ENCODE measurements at regions not wholly inside any gene's neighbourhood (a gene's known extent, or its start where the extent isn't known, plus 50 kb on each side); places are given as distances from the start of the nearest gene placed in this dataset.

DNA sequence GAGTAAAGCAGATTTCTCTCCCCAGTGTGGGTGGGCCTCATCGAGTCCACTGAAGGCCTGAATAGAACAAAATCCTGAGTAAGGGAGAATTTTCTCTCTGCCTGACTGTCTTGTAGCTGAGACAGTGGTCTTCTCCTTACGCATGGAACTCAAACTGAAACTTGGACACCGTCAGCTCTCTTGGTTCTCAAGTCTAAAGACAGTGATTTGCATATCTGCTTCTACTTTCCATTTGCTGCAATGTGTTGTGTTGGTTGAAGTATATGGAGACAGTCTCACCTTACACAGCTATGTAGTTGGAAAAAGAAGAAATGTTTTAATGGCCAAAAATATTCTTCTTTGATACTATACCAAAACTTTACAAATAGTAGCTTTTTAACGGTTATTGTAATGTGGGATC is 160.2 kb upstream of the LMNTD1 start:
- DNase-seq (ENCODE audit: low read depth): no peak

DNA sequence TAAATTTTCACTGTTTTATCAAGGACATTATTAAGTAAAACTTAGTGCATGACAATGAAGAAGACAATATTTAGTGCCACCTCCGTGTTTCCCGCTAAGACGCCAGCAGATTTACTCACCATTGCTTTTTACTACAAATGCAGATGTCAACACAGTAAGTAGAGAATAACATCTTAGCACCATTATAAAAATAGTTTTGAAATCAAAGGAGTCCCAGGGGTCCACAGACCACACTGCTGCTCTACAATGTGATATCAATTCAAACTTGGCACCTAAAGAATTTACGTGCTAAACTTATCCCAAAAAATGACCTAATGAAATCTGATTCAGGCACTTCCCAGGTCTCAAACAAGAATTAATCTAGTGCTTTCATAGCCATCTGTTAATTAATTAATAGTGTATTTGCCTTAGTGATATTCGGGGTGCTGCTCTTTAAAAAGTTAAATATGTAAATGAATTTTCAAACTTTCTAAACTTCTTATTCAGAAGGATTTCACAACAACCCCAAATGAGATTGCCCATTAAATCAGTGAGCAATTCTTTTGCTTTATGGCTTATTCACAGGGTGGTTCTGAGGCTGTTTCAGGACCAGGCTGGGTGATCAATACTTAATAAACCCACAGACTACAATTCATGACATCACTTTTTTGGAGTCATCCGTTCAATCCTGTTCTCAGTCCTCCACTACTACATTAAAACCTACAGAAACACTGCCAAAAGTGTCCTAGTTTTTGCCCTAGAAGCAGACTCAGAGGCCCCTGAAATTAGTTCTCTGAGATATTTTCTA is 161.3 kb upstream of the LMNTD1 start:
- DNase-seq (ENCODE audit: low read depth): no peak

DNA sequence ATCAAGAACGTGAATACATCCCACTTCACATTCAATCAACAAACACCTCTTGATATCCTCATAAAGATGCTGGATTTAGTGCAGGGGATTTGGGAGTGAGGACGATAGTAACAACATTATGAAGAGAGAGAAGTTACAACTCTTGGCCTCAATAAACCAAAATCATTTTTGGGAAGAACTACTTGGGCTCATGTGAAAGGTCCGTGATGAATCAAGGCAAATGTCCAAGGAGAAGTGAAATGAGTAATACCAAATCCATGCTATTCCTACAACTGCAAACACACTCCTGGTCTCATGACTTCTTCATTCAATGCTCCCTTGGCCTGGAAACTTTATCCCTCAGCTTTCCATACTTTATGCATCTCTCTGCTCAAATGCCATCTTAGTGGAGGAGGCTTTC is 162.0 kb upstream of the LMNTD1 start:
- peak; percentile 13 for DNase-seq (ENCODE audit: low read depth)

DNA sequence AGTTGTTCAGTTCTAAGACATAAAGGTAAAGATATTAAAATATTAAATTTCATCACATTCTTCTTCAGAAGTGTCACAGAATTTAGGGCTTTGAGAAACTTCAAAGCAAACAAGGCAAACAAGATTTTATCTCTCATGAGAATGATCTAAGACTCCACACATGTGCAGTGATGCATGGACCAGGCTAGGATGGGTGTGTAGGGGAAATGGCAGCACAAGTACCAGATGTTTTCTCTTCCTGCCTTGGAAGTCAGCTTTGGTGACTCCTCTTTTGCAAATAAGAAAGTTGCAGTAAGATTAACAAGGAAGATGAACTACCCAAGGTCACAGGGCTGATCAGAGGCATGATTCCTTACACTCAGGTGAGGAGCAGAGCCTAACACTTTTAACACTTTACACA is 163.8 kb upstream of the LMNTD1 start:
- DNase-seq (ENCODE audit: low read depth): no peak

DNA sequence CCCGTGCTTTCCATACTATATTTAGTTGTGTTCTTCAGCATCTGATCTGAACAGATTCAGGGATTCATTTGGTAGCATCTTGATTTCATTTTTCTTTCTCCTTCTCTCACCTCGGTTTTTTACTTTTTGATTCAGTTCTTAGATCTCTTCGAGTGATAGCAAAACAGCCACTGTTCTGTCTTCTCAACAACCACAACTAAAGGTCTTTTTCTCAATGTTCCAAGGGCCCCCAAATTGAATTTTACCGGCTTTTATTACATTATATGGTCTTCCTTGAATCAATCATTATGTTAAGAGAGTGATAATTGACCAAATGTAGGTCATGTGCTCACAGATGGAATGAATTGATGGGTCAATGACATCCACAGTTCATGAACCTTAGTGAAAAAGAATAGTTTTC is 164.5 kb upstream of the LMNTD1 start:
- DNase-seq (ENCODE audit: low read depth): no peak

DNA sequence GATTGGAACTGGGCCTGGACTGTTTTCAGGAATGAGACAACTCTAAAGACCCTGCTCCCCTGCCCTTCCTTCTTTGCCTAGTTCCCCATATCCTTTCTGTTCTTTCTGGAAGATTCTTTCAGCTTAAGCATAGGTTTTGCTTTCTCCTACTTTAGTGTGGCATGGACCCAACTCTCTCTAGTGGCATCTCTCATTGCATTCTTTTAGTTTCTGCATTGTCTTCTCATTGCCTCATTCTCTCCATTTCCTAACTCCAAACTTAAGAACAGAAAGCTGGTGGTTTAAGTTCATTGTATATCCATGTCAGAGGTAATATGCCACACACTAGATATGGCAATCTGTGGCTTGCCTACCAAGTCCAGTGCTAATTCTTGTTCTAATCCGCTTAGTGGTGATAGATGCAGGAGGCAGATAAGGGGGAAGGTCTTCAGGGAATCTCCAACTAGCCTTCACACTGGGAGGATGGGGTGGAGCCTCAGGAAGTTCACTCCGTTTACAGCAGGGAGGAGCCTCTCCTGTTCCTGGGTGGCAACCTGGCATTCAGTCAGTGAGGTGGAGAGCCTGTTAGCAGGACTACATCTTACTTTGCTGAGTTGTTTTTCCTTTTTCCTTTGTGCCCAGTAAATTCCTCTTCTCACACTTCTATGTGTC is 165.1 kb upstream of the LMNTD1 start:
- no peak for DNase-seq (ENCODE audit: low read depth)

DNA sequence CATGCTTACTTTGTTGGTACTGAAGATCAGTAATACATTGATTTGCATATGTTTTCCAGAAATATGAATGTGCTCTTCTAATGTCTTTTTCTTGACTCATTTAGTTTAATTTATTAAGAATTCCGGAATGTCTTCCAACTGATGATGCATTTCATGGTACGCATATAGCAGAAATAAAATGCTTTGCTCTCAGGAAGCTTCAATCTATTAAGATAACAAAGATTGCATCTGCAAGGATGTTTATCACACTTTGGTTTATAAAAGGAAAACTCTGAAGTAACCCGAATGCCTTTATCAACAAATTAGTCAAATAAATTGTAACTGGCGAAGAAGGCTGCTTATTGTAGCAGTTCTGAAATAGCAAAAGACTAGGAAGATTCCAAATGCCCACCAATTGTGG is 166.4 kb upstream of the LMNTD1 start:
- DNase-seq (ENCODE audit: low read depth): no peak

DNA sequence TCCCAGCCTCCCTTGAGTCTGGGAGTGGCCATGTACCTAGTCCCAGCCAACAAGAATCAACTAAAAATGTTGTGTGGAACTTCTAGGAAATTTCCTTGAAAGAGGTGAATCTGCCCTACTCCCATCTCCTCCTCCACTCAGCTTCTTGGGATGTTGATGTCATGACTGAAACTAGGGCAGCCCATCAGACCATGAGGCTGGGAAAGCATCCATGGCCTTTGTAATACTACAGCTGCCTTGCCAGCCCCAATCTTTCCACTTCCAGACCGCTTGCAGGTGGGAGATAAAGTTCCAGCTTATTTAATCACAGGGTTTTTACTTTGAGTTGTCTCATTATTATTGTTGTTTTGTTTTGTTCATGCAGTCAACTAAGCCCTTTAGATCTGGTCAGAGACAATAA is 170.3 kb upstream of the LMNTD1 start:
- DNase-seq (ENCODE audit: low read depth): no peak

DNA sequence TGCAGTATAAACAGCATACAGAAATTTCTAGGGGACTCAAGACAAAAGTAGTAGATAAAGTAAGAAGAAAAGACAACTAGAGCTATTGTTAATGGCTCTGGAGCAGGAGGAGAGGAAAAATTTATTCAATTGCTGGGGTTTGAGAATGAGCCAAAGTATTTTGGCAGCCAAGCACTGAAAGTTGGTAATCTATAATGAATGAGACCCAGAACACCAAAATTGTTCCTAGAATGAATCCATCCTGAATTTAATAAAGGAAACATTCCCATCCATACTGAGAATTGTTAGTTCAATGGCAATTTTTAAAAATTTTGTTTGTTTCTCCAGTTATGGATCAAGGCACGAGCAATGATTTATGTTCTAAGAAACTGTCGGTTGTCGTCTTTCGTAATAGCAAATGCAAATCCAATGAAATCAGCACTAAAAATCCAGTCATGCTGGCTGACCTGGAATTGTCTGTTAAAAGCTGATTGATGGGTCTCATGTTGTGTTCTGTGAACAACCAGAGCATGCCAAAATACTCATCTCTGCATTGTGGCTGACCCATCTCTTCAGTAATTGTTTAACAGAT is 170.9 kb upstream of the LMNTD1 start:
- DNase-seq (ENCODE audit: low read depth): no peak

DNA sequence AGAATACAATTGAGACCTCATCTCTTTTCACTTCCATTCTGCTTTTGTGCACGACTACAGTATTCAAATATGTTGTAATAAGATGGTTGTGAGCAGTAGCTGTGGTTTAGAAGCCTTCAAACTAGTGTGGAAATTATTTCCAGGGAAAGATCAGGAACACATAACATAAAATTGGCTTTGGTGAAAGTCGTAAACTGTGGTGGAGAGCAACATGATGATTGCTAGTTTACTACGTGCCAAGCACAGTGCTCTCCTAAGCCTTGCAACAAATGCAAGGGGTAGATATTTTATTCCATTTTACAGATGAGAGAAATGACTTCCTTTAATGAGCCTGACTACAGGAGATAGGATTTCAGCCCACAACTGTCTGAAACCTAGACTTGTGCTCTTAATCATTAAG is 172.4 kb upstream of the LMNTD1 start:
- no peak for DNase-seq (ENCODE audit: low read depth)

DNA sequence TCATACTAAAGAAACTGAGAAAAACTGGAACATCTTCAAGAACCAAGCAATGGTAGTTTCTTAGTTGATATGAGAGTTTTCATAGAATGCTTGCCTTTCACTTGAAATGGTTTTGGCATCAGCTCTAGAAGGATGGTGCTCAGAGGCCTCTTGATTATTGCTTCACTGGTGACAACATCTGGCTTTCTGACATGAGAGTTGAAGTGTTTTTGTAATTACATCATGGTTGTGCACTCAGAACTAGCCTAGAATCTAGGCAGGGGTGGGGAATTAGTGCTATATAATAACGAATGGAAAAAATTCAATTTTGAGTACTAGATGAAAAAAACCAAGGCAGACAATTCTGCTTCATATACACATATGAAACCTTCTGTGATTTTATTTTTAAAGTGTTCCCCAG is 172.8 kb upstream of the LMNTD1 start:
- DNase-seq (ENCODE audit: low read depth): peak; percentile 14

DNA sequence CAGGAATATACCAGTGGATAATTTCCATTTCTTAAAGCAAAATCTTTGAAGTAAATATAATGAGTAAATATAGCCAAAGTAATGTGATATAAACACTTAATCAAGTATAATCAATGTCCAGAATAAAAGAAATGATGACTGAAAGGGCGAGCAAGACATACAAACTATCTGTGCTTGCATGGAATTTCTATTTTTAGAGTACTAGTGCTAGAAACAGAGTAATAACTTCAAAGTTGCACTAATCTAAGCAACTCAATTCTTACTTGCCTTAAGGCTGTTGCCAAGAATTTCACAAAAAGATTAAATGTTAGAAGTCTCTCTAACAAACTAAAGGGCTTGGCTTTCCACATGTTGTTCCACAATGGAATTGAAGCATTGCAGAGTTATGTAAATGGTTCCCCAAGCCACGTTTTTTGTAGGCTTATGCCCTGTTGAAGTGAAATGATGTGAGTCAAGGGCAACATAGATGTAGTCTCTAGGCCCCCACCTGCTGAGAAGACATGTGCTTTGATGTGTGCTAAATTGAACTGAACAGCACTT is 175.0 kb upstream of the LMNTD1 start:
- DNase-seq (ENCODE audit: low read depth): no peak

DNA sequence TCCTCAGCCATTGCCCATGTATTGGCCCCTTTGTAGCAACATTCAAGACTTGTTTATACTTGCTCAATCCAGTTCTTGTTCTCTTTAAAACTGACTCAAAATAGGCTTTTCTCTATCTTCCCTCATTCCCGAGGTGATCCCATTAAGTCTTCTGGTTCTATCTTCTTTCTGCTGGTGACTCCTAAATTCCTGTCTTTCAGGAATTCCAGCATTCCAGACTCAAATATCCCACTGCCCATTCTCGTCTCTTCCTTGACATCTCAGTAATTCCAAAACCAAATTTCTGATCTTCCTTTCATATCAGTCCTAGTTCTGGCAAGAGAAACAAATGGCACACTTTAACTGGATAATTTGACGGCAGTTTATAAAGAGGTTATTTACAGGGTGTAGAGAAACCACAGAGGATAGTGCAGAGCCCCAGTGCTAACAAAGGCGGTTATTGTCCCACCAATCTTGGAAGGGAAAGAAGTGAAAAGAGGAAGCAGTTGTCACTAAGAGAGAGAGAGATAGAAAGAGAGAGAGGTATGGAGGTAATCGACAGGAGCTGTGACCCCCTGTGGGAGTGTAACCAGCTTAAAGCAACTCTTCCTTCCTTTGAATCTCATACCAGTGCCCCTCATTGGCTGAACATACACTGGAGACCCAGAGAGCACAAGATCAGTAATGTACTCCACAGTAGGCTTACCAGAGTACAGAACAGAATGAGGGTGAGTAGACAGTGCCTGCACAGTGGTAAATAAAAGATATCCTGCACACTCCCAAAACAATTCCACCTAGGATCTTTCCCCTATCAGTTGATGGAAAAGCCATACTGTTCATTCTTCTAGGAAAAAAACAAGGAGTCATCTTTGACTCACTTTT is 177.6 kb upstream of the LMNTD1 start:
- DNase-seq (ENCODE audit: low read depth): no peak

DNA sequence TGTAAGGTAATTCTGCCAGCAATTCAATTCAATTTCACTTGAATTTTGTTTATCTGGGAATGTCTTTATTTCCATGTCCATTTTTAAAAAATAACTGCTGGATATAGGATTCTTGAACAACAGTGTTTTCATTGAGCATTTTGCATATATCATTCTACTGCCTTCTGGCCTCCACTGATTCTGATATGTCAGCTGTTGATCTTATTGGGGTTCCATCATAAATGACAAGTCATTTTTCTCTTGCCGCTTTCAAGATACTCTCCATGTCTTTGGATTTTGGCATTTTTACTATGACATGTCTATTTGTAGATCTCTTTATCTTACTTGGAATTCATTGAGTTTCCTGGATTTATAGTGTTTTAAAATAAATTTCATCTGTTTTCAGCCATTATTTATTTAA is 180.5 kb upstream of the LMNTD1 start:
- DNase-seq (ENCODE audit: low read depth): no peak

DNA sequence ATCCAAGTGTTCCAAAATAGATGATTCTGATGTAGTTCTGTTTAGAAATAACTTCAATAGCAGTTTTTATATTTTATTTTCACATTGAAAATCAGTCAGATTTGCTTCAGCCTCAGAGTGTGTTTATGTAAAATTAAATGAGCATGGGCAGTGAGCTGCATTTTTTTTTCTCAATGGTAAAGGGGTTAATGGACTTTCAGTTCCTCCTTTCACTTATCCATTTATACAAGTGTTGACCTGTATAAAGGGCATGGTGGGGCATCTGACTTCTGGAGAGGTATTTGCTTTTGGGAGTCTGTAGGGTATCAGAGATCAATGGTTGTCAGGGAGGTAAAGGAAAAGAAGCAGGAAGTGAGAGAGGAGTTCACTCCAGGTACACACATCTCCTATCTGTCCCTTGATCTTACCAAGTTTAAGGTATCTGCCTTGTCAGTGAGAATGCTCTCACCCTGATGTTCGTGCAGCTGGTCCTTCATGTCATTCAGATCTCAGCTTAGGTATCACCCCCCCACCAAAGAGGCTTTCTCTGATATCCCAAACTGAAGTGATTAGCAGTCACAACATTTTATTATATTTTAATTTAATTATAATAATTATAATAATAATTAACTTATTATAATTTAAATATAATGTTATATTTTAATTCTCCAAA is 181.6 kb upstream of the LMNTD1 start:
- DNase-seq (ENCODE audit: low read depth): no peak

DNA sequence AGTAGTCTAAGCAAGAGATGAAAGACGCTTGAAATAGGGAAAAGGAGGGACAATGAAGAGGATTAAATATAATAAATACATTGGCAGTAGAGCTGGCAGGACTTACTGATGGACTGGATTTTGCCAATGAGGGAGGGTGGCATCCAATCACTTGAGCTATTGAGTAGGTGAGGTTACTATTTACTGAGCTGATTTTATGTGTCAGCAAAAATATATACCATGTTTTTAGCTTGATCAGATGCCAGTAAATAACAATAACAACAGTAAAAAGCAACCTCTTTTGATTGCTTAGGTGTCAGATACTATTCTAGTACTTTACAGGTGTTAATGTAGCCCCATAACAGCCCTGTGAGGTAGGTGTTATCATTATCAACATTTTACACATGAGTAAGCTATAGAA is 187.5 kb upstream of the LMNTD1 start:
- no peak for DNase-seq (ENCODE audit: low read depth)

DNA sequence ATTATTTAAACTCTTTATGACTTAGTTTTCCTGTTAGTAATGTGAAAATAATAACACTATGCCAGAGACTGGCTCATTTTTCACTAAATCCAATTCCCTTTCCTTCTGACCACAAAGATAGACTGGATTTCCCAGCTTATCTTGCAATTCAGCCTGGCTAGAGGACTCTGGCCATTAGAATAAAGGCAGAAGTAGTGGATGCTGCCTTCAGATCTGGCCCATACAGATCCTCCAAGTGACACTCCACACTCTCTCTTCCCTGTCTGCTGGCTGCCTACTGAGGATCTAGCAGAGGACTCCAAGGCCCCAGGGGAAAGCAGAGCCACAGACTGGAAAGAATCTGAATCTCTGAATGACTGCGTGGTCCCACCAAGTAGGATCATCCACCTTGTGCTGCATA is 188.8 kb upstream of the LMNTD1 start:
- DNase-seq (ENCODE audit: low read depth): no peak

DNA sequence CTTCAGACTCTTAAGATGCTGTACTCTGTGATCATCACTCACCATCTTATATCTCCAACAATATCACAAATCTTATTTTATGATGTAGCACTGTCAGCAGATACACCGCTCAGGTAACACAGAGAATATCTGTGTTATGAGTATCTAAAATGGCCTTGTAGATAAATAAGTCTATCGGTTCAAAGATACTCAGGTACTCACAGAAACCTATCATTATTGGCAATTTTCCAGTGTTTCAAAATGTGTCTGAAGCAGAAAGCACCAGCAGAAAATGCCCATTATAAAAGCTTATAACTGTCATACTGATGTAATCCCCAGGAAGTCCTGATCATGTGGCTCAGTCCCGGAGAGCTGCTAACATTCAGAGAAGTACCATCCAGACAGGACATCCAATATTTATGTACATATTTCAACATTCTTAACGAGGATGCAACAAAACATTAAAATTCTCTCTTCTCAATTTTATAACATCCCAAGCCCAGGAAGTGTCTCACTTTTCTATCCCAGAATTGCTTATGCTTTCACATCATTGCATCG is 190.7 kb upstream of the LMNTD1 start:
- no peak for DNase-seq (ENCODE audit: low read depth)

DNA sequence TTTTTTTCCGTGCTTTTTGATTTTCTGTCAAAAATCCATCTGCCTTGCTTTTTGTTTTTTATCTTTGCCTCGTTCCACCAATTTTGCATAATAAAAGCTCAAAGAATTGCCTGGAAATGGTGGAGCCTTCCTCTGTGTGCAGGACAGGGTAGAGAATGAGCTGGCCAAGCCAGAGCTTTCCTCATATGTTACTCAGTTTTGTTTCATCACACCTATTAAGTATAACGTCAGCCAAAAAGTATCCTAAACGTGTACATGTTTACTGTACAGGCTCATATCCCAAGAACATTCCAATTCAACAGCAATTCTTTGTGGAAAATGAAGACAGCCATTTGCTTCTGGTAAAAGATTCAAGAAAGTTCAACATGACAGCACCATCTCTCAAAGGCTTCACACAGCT is 191.2 kb upstream of the LMNTD1 start:
- DNase-seq (ENCODE audit: low read depth): no peak

DNA sequence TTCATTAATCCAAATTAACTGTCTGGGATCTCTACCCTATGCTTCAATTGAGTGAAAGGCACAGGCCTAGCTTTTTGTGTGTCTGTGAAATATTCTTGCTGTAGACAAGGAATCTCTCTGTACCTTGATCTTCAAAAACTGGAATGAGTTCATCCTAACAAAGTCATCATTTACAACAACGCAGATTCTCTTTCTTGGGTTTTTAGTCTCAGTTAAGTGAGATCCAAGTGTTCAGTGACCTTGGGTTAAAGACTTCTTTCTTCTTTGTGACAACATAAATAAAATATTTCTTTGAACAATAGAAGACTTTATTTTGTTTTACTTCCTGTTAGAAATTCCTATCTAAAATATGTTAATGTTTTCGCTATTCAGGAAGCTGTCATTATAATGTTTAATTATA is 192.2 kb upstream of the LMNTD1 start:
- DNase-seq (ENCODE audit: low read depth): no peak

DNA sequence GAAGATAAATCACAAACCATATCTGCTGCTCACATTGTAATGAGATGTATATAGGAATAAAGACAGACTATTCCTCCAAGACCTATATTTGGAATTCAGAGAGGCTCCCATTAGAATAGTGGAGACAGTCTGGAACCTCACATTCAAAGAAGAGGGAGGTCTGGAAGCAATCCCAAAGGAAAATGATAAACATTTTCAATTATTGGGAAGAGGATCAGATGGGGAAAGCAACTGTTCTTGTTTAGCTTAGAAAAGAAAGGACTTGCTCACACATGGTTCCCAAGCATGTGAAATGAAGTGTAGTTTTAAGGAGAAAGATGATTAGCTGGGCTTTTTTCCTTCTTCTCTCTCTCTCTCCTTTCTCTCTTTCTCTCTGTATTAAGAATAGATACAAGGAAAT is 193.0 kb upstream of the LMNTD1 start:
- DNase-seq (ENCODE audit: low read depth): no peak

Measured in LHCN-M2 (cell line).